Ovary (tissue), 3 donors: ENCODE measurements at regions not wholly inside any gene's neighbourhood (a gene's known extent, or its start where the extent isn't known, plus 50 kb on each side); places are given as distances from the start of the nearest gene placed in this dataset.

Source experiments
- EP300 ChIP-seq: sonication (generic); formaldehyde crosslinking; IDR thresholded peaks from one replicate; pipeline ENCODE4 v1.6.1; 2017; ENCODE audit warnings: antibody characterized with exemption
- POLR2A ChIP-seq: fragments of 450-650 bp; IDR thresholded peaks from one replicate; pipeline ENCODE4 v1.6.1; 2017; ENCODE audit warnings: antibody characterized with exemption, mild to moderate bottlenecking, moderate library complexity
- TF ChIP-seq, protein P1 (sequence below), 3 donors: fragments of 450-650 bp in 2 of 3; fragments of 200-600 bp in 1 of 3; IDR thresholded peaks; one replicate each; pipeline versions ENCODE4 v1.5.1 to v1.8.0; 2016 to 2022; ENCODE audit warnings: antibody characterized with exemption in 3 of 3, mild to moderate bottlenecking in 1 of 3
- donor health status: DM: no; HTN: no; CAD: no.

DNA sequence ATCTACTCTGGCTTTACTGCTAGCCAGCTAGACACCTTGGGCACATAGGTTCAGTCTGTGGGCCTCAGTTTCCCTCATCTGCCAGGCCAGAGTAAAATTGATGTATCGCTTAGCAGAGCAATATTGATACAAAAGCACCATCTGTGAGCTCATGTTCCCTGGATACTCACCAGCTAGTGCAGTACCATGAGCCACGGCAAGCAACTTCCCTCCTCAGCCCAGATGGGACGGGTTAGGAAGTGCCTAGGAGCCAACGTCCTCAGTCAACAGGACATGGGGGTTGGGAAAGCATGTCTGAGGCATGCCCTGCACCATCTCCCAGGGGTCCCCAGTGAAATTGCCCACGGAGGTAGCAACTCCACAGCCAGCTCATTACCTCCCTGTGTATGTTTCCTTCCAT lies 258.3 kb downstream of the ANKRD60 start:
- TF ChIP-seq, protein P1, sequence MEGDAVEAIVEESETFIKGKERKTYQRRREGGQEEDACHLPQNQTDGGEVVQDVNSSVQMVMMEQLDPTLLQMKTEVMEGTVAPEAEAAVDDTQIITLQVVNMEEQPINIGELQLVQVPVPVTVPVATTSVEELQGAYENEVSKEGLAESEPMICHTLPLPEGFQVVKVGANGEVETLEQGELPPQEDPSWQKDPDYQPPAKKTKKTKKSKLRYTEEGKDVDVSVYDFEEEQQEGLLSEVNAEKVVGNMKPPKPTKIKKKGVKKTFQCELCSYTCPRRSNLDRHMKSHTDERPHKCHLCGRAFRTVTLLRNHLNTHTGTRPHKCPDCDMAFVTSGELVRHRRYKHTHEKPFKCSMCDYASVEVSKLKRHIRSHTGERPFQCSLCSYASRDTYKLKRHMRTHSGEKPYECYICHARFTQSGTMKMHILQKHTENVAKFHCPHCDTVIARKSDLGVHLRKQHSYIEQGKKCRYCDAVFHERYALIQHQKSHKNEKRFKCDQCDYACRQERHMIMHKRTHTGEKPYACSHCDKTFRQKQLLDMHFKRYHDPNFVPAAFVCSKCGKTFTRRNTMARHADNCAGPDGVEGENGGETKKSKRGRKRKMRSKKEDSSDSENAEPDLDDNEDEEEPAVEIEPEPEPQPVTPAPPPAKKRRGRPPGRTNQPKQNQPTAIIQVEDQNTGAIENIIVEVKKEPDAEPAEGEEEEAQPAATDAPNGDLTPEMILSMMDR (IDR thresholded peaks at IDR 0.05) = no peak
- TF ChIP-seq POLR2A = no peak
- no peak for TF ChIP-seq EP300
